HUES6 (cell line): ENCODE measurements at regions not wholly inside any gene's neighbourhood (a gene's known extent, or its start where the extent isn't known, plus 50 kb on each side); places are given as distances from the start of the nearest gene placed in this dataset.

Experiments
- H3K27ac ChIP-seq: 2 replicates; pipeline ENCODE4 v1.7.0; 2013; ENCODE audit warnings: low read depth, mild to moderate bottlenecking, low read length, inconsistent platforms
- H3K27me3 ChIP-seq: 2 replicates; pipeline ENCODE4 v1.6.1; 2013; ENCODE audit warnings: low read length; ENCODE audit not compliant: control insufficient read depth, insufficient read depth
- H3K36me3 ChIP-seq: 2 replicates; pipeline ENCODE4 v1.6.1; 2013; ENCODE audit warnings: low read length; ENCODE audit not compliant: control insufficient read depth, insufficient read depth
- H3K4me1 ChIP-seq: 2 replicates; pipeline ENCODE4 v1.6.1; 2013; ENCODE audit warnings: low read length; ENCODE audit not compliant: control insufficient read depth, insufficient read depth
- H3K4me3 ChIP-seq: 2 replicates; pipeline ENCODE4 v1.5.1; 2013; ENCODE audit warnings: low read depth, low read length
- H3K9ac ChIP-seq: one replicate; pipeline ENCODE4 v1.6.1; 2013; ENCODE audit warnings: mild to moderate bottlenecking, low read length
- H3K9me3 ChIP-seq: 2 replicates; pipeline ENCODE4 v1.6.1; 2013; ENCODE audit warnings: low read depth, low read length; ENCODE audit not compliant: control insufficient read depth, insufficient read depth

DNA sequence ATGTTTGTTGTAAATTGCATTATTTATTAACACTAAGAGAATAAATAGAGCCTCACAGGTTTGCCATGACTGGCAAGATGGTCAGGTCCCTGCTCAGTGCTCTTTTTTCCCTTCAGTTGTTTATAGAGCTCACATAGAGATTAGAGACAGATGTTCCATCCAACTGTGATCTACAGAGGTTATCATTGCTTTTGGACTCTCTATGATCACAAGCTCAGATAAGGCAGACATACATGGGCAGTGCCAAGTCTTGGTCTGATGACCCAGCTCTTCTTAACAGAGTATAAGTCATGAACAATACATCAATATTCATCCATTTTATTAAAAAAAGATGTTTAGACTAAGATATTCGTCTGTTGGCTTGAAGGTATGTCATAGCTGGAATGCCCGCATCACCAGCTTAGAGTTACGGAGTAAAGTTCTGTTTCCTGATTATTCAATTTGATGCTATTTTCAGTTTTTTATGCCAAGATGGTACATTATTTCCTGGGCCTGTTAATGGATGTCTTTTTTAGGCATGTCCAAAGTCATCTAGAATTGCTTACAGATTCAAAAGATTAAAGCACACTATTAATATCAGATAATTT is 729.8 kb upstream of the SLC10A2 start:
- Histone ChIP-seq H3K4me3 (no peak overlapping the region), H3K36me3 (no peaks in the 10 kb centered on the region), H3K27me3 (no peaks in the 10 kb centered on the region), H3K27ac (no peak overlapping the region), H3K9ac (no peak overlapping the region), H3K9me3 (0 out of 2 replicates have a peak, but pooled peaks cover 2% of the 10 kb centered on the region), H3K4me1 (no peaks in the 10 kb centered on the region)

DNA sequence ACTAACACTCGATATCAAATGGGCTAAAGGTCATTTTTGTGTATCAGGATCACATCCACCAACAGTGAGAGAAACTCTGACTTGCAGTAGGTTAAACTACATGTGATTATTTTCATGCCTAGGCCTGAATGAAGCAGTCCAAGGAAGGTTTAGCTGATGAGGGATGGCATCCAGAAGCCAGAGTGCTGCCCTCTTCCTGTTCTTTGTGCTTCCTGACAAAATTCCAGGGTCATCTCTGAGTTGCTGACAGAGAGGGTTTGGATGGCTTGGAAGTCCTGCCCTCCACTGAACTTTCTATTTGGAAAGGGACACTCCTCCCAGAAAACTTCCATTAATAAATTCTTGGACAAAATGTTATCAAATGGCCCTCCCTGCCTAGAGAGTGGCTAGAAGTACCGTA is 728.3 kb upstream of the SLC10A2 start:
- Histone ChIP-seq H3K27me3 (no peaks in the 10 kb centered on the region), H3K27ac (no peak overlapping the region), H3K36me3 (no peaks in the 10 kb centered on the region), H3K9ac (no peak overlapping the region), H3K9me3 (0 out of 2 replicates have a peak, but pooled peaks cover 2% of the 10 kb centered on the region), H3K4me3 (no peak overlapping the region), H3K4me1 (no peaks in the 10 kb centered on the region)

DNA sequence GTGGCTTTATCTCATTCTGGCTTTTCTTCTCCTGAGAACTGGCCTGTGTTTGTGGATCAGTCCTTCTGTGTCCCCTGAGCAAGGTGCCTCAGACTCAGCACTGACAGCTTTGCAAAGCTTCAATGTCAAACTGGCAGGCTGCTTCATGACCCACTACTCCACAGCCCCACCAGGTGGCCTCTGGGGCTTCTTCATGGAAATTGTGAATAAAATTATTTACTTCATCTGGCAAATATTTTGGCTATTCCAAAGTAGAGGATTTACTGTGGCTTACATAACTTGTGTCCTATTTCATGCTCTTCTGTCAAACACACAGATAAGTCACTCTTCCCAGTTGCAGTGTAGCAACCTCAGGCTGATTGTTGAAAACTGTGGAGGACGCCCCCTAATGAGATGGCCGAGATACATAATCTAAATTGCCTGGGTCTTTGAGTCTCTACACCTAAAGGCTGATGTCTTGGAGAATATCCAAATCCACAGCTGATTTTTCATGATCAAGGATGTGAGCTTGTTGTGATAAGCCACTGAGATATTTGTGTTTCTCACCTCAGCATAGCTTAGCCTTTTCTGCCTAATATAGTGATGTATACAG is 721.9 kb upstream of the SLC10A2 start:
- H3K9me3 ChIP-seq: peaks cover 24% of the 10 kb centered on the region
- no peak overlapping the region for H3K9ac ChIP-seq
- H3K27ac ChIP-seq: no peak overlapping the region
- no peaks in the 10 kb centered on the region for H3K4me1 ChIP-seq
- H3K4me3 ChIP-seq: no peak overlapping the region
- no peaks in the 10 kb centered on the region for H3K27me3 ChIP-seq
- H3K36me3 ChIP-seq: no peaks in the 10 kb centered on the region

DNA sequence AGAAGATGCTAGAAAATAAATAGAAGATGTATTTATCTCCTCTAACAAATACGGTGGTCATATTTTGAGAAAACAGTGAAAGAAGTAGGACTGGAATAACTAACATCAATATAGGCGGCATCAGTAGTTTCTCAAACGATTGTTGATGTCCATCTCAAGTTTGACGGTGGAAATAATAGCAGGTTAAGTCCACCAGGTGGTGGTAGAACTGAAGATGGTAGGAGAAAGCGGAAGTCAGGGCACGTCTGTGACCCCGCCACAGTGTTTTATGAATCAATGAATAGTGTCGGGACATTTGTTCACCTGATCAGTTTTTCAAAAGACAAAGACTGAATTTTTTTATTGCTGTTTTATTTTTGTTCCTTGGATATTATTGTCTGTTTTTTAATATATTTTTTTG is 706.4 kb upstream of the SLC10A2 start:
- Histone ChIP-seq H3K9me3 (peaks cover 8% of the 10 kb centered on the region; the same call in 1 of the 2 replicates), H3K9ac (no peak overlapping the region), H3K36me3 (no peaks in the 10 kb centered on the region), H3K4me1 (no peaks in the 10 kb centered on the region), H3K4me3 (no peak overlapping the region), H3K27me3 (no peaks in the 10 kb centered on the region), H3K27ac (no peak overlapping the region)

DNA sequence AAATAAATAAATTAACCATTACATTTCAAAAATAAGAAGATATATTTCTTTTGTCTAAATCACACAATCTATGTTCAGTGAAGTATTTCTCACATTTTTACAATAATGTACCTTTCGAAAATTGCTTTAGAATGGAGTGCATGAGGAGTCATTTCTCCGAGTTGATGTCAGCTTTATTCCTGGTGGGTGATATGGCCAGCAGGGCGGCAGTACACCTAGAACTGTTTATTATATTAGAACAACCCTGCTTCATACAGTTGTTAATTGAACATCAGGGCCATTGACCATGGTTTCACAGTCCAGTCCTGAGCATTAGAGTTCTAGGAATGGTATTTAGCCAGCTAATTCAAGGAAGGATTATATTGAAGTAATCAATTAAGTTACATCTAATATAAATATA is 696.3 kb upstream of the SLC10A2 start:
- H3K27me3 ChIP-seq: no peaks in the 10 kb centered on the region
- no peaks in the 10 kb centered on the region for H3K9me3 ChIP-seq
- H3K27ac ChIP-seq: no peak overlapping the region

DNA sequence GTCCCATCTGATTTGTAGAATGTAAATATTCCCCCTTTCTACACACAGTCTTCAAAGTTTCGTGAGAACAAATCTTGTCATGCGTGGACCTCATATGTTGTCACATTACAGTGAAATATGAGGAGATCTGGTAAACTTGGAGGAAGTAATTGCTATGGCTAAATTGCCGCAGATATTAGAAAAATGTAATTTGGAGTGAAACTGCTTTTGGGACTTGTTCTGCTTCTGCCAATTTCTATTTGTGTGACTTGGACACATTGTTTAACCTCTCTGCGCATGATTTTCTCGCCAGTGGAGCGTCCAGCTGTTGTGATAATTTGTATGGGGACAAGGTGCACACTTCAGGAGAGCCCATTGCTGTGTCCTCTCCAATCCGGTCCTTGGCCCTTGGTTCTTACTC is 693.1 kb upstream of the SLC10A2 start:
- Histone ChIP-seq H3K4me1 (no peaks in the 10 kb centered on the region), H3K36me3 (no peaks in the 10 kb centered on the region), H3K9ac (no peak overlapping the region), H3K27ac (no peak overlapping the region), H3K27me3 (no peaks in the 10 kb centered on the region), H3K4me3 (no peak overlapping the region), H3K9me3 (no peaks in the 10 kb centered on the region)

More for the DNA sequence above, 696.3 kb upstream of the SLC10A2 start:
- Histone ChIP-seq H3K4me1 (no peaks in the 10 kb centered on the region), H3K36me3 (no peaks in the 10 kb centered on the region), H3K9ac (no peak overlapping the region), H3K4me3 (no peak overlapping the region)

DNA sequence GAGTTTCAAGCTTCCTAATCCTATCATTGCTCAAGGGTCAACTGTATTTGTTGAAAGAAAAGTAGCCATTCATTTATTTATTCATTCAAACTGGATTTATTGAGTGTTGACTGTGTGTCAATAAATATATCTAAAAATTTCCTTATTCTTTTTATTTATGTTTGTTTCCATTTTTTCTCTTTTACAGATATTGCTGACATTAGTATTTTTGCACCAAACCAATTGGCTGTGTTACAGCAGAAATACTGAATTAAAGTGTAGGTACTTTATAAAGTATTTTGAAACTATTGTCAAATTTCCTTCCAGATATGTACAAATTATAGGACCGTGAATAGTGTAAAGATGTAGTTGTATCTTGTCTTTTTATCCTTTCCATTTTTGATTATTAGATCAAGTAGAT is 692.0 kb upstream of the SLC10A2 start:
- H3K27me3 ChIP-seq: no peaks in the 10 kb centered on the region
- no peaks in the 10 kb centered on the region for H3K9me3 ChIP-seq
- no peak overlapping the region for H3K27ac ChIP-seq
- no peak overlapping the region for H3K4me3 ChIP-seq
- H3K36me3 ChIP-seq: no peaks in the 10 kb centered on the region
- H3K4me1 ChIP-seq: no peaks in the 10 kb centered on the region
- no peak overlapping the region for H3K9ac ChIP-seq

DNA sequence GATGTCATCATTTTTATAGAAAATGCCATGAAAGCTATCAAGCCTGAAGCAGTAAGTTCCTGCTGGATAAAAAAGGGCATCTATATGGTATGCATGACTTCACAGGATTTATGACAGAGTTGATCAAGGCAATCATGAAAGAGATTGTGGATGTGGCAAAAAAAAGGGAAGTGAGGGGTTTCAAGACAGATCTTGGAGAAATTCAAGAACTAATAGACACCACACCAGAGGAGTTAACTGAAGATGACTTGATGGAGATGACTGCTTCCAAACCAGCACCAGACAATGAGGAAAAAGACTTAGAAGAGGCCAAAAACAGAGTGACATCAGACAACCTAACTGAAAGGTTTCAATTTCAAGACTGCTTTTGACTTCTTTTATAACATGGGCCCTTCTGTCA is 691.1 kb upstream of the SLC10A2 start:
- Histone ChIP-seq H3K4me3 (no peak overlapping the region), H3K9ac (no peak overlapping the region), H3K36me3 (no peaks in the 10 kb centered on the region), H3K27ac (no peak overlapping the region), H3K4me1 (no peaks in the 10 kb centered on the region), H3K9me3 (no peaks in the 10 kb centered on the region), H3K27me3 (no peaks in the 10 kb centered on the region)

DNA sequence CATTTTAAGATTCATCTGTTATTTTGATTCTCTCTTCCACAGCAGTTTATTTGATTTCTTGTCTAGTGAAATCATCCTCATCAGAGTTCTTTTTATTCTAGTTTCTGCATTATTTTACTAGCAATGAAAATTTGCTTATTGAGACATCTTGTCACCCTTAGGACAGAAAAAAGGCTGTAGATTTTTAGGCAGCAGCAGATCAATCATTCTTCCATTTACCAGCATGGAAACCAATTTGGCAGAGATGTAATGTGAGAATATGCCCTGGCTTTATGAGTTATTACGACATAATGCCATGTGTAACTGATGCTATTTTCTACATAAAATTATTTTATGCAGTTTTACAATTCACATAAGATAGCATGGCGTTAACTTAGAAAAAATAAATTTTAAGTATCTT is 688.6 kb upstream of the SLC10A2 start:
- Histone ChIP-seq H3K27ac (no peak overlapping the region), H3K9me3 (no peaks in the 10 kb centered on the region), H3K27me3 (no peaks in the 10 kb centered on the region), H3K4me3 (no peak overlapping the region), H3K4me1 (no peaks in the 10 kb centered on the region), H3K36me3 (no peaks in the 10 kb centered on the region), H3K9ac (no peak overlapping the region)

DNA sequence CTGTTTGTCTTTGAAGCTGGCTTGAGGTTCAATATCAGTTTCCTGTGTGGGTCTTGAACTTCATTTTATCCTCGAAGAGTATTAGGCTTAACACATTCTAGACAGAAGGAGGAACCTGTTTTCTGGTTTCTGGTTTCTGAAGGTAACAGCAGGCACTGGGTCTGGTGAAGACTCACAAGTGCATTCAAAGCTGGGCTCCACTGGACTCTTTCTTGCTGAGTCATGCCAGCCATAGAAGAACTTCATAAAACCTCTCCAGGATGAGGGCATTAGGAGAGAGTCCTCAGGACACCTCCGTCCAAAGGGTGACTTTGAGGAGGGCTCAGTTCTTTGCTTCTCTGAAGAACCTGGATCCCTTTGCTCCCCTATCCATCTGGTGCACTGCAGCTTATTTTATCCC is 668.6 kb upstream of the SLC10A2 start:
- Histone ChIP-seq H3K27ac (no peak overlapping the region), H3K9me3 (no peaks in the 10 kb centered on the region), H3K36me3 (no peaks in the 10 kb centered on the region), H3K4me3 (no peak overlapping the region), H3K4me1 (no peaks in the 10 kb centered on the region), H3K27me3 (no peaks in the 10 kb centered on the region), H3K9ac (no peak overlapping the region)

DNA sequence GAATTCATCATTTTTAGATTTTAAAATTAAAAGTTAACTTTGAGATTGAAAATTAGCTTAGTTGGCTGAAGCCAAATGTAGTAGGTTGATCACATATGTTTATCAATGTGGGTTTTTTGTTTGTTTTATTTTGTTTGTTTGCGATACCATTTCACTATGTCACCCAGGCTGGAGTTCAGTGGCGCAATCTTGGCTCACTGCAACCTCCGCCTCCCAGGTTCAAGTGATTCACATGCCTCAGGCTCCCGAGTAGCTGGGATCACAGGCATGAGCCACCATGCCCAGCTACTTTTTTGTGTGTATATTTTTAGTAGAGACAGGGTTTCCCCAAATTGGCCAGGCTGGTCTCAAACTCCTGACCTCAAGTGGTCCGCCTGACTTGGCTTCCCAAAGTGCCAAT is 665.7 kb upstream of the SLC10A2 start:
- H3K4me3 ChIP-seq: no peak overlapping the region
- H3K27ac ChIP-seq: no peak overlapping the region
- H3K36me3 ChIP-seq: no peaks in the 10 kb centered on the region
- no peaks in the 10 kb centered on the region for H3K4me1 ChIP-seq
- no peak overlapping the region for H3K9ac ChIP-seq
- no peaks in the 10 kb centered on the region for H3K27me3 ChIP-seq
- H3K9me3 ChIP-seq: no peaks in the 10 kb centered on the region
